Activated gamma-delta T cell treated with anti-CD3 and anti-CD28 coated beads, Interleukin-2, amount 50 U/mL, for 16 hours (primary cell): ENCODE measurements at regions not wholly inside any gene's neighbourhood (a gene's known extent, or its start where the extent isn't known, plus 50 kb on each side); places are given as distances from the start of the nearest gene placed in this dataset.

Experiments
- DNase-seq: peaks from one replicate; pipeline ENCODE4 v3.0.0-alpha.2; 2020; ENCODE audit warnings: low read depth

- DNase-seq = no peak
Measured at GRCh38 chr7:32428546-32428945, 61.6 kb downstream of the LSM5 start.

- peak; percentile 27 for DNase-seq
Measured at GRCh38 chr7:32427769-32428291, 62.4 kb downstream of the LSM5 start.

- DNase-seq = no peak
Measured at GRCh38 chr7:32416846-32417245, 73.3 kb downstream of the LSM5 start.

GRCh38 chr7:32415936-32416335 is 74.2 kb downstream of the LSM5 start:
- no peak for DNase-seq

GRCh38 chr7:32415519-32415918 is 74.7 kb downstream of the LSM5 start:
- no peak for DNase-seq

- no peak for DNase-seq
Measured at GRCh38 chr7:32412471-32412870, 77.7 kb downstream of the LSM5 start.

- DNase-seq = no peak
Measured at GRCh38 chr7:32410545-32410944, 79.6 kb downstream of the LSM5 start.

- DNase-seq = no peak
Measured at GRCh38 chr7:32406386-32406785, 83.8 kb downstream of the LSM5 start.

- no peak for DNase-seq
Measured at GRCh38 chr7:32403463-32404229, 86.5 kb downstream of the LSM5 start.

GRCh38 chr7:32400676-32401075 is 89.5 kb downstream of the LSM5 start:
- DNase-seq = no peak

- no peak for DNase-seq
Measured at GRCh38 chr7:32399311-32399710, 90.9 kb downstream of the LSM5 start.

- no peak for DNase-seq
Measured at GRCh38 chr7:32395168-32395567, 95.0 kb downstream of the LSM5 start.

- no peak for DNase-seq
Measured at GRCh38 chr7:32393861-32394260, 96.3 kb downstream of the LSM5 start.

- DNase-seq = no peak
Measured at GRCh38 chr7:32390210-32390609, 100.0 kb downstream of the LSM5 start.

- no peak for DNase-seq
Measured at GRCh38 chr7:32385316-32385956, 104.7 kb downstream of the LSM5 start.

- DNase-seq = no peak
Measured at GRCh38 chr7:32381024-32381601, 109.1 kb downstream of the LSM5 start.

GRCh38 chr7:32379510-32380112 is 110.6 kb downstream of the LSM5 start:
- no peak for DNase-seq

GRCh38 chr7:32378988-32379387 is 111.2 kb downstream of the LSM5 start:
- DNase-seq = no peak

- DNase-seq = no peak
Measured at GRCh38 chr7:32364581-32364980, 125.6 kb downstream of the LSM5 start.

GRCh38 chr7:32360127-32360526 is 130.1 kb downstream of the LSM5 start:
- no peak for DNase-seq

- DNase-seq = no peak
Measured at GRCh38 chr7:32357535-32358277, 132.5 kb downstream of the LSM5 start.

- no peak for DNase-seq
Measured at GRCh38 chr7:32347244-32347828, 142.8 kb downstream of the LSM5 start.
